NCI-H1105 (cell line): ENCODE measurements at regions not wholly inside any gene's neighbourhood (a gene's known extent, or its start where the extent isn't known, plus 50 kb on each side); places are given as distances from the start of the nearest gene placed in this dataset.

Experiments
- DNase-seq: peaks from one replicate; lab custom pipeline; 2025; lab: John Stamatoyannopoulos, UW

- no peak for DNase-seq
These were observed 53.8 kb upstream of the SNX2 start for GRCh38 chr5:122721127-122721526.

GRCh38 chr5:122722341-122722740 is 52.5 kb upstream of the SNX2 start:
- DNase-seq, result no peak

GRCh38 chr5:122723606-122724352 is 51.1 kb upstream of the SNX2 start:
- no peak for DNase-seq
